Nephron (organoid): ENCODE measurements at regions not wholly inside any gene's neighbourhood (a gene's known extent, or its start where the extent isn't known, plus 50 kb on each side); places are given as distances from the start of the nearest gene placed in this dataset.

Experiments
- H3K27ac Mint-ChIP-seq, 3 experiments: 2 replicates each; pipeline ENCODE4 v1.8.0; 2020; ENCODE audit warnings: mixed read lengths in 3 of 3, mild to moderate bottlenecking in 2 of 3, moderate library complexity in 1 of 3
- H3K27me3 Mint-ChIP-seq: 2 replicates; pipeline ENCODE4 v1.8.0; 2021; ENCODE audit warnings: low read depth, mild to moderate bottlenecking, moderate library complexity, mixed read lengths
- H3K36me3 Mint-ChIP-seq: 2 replicates; pipeline ENCODE4 v1.8.0; 2020; ENCODE audit warnings: low read depth, mixed read lengths
- H3K4me1 Mint-ChIP-seq: 2 replicates; pipeline ENCODE4 v1.8.0; 2020; ENCODE audit warnings: mixed read lengths
- H3K4me3 Mint-ChIP-seq, 3 experiments: 2 replicates each; pipeline ENCODE4 v1.8.0; 2020; ENCODE audit warnings: mild to moderate bottlenecking in 3 of 3, mixed read lengths in 3 of 3, moderate library complexity in 2 of 3
- H3K9me3 Mint-ChIP-seq: 2 replicates; pipeline ENCODE4 v1.8.0; 2020; ENCODE audit warnings: mixed read lengths
- CTCF ChIP-seq, 3 experiments: fragments of 200-600 bp; sonication (generic); IDR thresholded peaks; one replicate each; pipeline ENCODE4 v1.5.0; 2021; ENCODE audit warnings: antibody characterized with exemption in 3 of 3; ENCODE audit not compliant: unreplicated experiment in 3 of 3

DNA sequence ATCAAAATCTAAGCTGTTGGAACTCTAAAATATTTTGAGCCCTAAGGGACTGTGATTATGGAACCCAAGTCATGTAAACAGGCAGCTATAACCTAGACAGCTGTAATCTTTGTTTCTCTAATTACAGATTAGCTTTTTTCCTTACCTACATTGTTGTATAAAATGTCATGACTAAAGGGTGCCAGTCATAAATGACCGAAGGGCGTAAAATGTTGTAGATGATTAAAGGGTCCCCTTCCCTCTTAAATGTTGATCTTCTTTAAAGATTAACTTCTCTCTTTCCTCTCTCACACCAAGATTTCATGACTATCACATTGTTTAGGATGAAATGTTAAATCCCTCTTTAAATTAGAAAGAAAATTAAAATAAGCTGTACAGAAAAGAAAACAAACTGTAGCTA is 659.4 kb upstream of the NR3C2 start:
- TF ChIP-seq CTCF (IDR thresholded peaks at IDR 0.05; ENCODE audit: unreplicated experiment in 3 of 3): no peak
- no peak overlapping the region for H3K4me3 Mint-ChIP-seq
- H3K27ac Mint-ChIP-seq: no peak overlapping the region
- no peaks in the 10 kb centered on the region for H3K36me3 Mint-ChIP-seq
- peaks cover 4% of the 10 kb centered on the region for H3K4me1 Mint-ChIP-seq
- H3K9me3 Mint-ChIP-seq: peaks cover 20% of the 10 kb centered on the region
- peaks cover 3% of the 10 kb centered on the region for H3K27me3 Mint-ChIP-seq

DNA sequence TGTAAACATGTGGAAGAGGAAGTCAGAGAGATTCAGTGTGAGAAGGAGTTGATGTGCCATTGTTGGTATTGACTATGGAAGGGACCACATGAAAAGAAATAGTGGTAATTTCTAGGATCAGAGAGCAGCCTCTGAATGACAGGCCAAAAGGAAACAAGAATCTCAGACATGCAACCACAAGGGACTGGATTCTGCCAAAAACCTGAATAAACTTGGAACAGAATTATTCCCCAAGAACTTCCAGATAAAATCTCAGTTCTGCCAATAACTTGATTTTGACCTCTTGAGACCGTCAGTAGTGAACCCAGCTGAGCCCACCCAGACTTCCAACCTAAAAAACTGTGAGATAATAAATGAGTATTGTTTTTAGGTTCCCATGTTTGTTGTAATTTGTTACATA is 653.6 kb upstream of the NR3C2 start:
- no peak for TF ChIP-seq CTCF (IDR thresholded peaks at IDR 0.05; ENCODE audit: unreplicated experiment in 3 of 3)
- Mint-ChIP-seq H3K27me3 (peaks cover 3% of the 10 kb centered on the region), H3K4me1 (no peaks in the 10 kb centered on the region), H3K9me3 (peaks cover 48% of the 10 kb centered on the region), H3K27ac (no peak overlapping the region), H3K36me3 (peaks cover 3% of the 10 kb centered on the region), H3K4me3 (no peak overlapping the region)

- Mint-ChIP-seq H3K4me3 (no peak overlapping the region), H3K9me3 (peaks cover 51% of the 10 kb centered on the region), H3K27ac (no peak overlapping the region), H3K4me1 (no peaks in the 10 kb centered on the region), H3K36me3 (peaks cover 3% of the 10 kb centered on the region), H3K27me3 (peaks cover 3% of the 10 kb centered on the region)
- no peak for TF ChIP-seq CTCF (IDR thresholded peaks at IDR 0.05; ENCODE audit: unreplicated experiment in 3 of 3)
Measured at GRCh38 chr4:149095001-149095400, 652.8 kb upstream of the NR3C2 start.

GRCh38 chr4:149084144-149084543 is 641.9 kb upstream of the NR3C2 start:
- Mint-ChIP-seq H3K4me1 (no peaks in the 10 kb centered on the region), H3K27ac (no peak overlapping the region), H3K9me3 (peaks cover 6% of the 10 kb centered on the region), H3K27me3 (no peaks in the 10 kb centered on the region), H3K36me3 (no peaks in the 10 kb centered on the region), H3K4me3 (no peak overlapping the region)
- no peak for TF ChIP-seq CTCF (IDR thresholded peaks at IDR 0.05; ENCODE audit: unreplicated experiment in 3 of 3)

- H3K36me3 Mint-ChIP-seq: no peaks in the 10 kb centered on the region
Measured at GRCh38 chr4:149077181-149077580, 635.0 kb upstream of the NR3C2 start.

More at GRCh38 chr4:149077181-149077580, 635.0 kb upstream of the NR3C2 start:
- Mint-ChIP-seq H3K9me3 (no peaks in the 10 kb centered on the region), H3K4me1 (no peaks in the 10 kb centered on the region), H3K27ac (no peak overlapping the region), H3K27me3 (no peaks in the 10 kb centered on the region), H3K4me3 (no peak overlapping the region)
- no peak for TF ChIP-seq CTCF (IDR thresholded peaks at IDR 0.05; ENCODE audit: unreplicated experiment in 3 of 3)
